GM12873 (cell line): ENCODE measurements at regions not wholly inside any gene's neighbourhood (a gene's known extent, or its start where the extent isn't known, plus 50 kb on each side); places are given as distances from the start of the nearest gene placed in this dataset.

Experiments
- TF ChIP-seq, protein P1 (sequence below): IDR thresholded peaks from 2 replicates; pipeline ENCODE4 v1.5.1; 2012; ENCODE audit warnings: low read depth, mild to moderate bottlenecking, moderate library complexity, low read length, control low read depth; ENCODE audit not compliant: insufficient read depth; ENCODE audit errors: missing control alignments

DNA sequence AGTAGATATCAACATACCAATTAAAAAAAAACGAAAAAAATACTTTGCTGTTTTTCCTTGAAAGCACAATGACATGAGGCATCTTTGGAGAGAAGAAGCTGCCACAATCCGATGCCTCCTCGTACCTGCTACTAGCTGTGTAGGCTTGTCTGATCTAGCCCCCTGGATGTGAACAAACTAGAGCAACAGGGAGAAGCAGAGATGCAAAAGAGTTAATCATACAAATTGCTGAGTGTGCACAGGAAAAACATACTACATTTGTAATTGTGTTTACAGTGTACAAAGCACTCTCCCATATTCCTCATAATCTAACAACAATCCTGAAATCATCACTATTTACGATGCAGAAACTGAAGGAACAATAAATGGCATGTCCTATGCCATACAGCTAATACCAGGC is 227.0 kb upstream of the CTNNB1 start:
- TF ChIP-seq, protein P1, sequence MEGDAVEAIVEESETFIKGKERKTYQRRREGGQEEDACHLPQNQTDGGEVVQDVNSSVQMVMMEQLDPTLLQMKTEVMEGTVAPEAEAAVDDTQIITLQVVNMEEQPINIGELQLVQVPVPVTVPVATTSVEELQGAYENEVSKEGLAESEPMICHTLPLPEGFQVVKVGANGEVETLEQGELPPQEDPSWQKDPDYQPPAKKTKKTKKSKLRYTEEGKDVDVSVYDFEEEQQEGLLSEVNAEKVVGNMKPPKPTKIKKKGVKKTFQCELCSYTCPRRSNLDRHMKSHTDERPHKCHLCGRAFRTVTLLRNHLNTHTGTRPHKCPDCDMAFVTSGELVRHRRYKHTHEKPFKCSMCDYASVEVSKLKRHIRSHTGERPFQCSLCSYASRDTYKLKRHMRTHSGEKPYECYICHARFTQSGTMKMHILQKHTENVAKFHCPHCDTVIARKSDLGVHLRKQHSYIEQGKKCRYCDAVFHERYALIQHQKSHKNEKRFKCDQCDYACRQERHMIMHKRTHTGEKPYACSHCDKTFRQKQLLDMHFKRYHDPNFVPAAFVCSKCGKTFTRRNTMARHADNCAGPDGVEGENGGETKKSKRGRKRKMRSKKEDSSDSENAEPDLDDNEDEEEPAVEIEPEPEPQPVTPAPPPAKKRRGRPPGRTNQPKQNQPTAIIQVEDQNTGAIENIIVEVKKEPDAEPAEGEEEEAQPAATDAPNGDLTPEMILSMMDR: no peak

DNA sequence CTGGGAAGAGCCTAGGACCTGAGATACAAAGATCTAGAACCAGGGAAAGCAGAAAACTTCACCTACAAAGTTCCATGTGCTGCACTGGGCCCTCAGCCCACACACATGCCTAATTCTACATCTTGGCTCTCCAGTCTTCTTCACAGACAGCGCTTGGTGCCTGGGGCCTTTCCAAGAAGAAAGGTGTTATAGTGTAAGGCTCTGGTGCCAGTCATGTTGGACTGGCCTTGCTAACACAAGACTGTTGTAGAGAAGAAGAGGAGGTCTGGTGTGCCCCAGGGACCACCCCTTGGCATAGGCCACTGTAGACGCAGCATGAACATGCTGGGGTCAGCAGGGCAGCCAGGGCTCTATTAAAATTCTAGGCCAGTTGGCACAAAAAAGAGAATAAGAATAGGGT is 226.2 kb upstream of the CTNNB1 start:
- TF ChIP-seq, protein P1: no peak

DNA sequence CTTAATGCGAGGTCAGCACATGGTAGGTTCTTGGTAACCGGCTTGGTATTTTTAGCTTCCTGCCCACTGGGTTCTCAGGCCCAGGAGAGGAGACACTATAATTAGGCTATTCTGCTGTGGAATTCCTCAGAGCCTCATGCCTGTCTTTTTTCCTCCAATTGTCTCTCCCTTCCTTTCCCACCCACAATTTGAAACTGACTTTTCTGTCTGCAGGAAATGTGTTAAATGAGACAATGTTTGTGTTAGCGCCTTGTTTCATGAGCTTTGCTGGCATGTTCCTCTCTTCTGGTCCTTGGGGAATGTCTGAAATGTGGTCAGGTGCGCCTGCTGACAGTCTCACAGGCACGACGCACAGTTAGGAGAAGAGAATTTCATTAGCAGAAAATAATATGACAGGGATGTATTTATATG is 223.6 kb upstream of the CTNNB1 start:
- TF ChIP-seq, protein P1: no peak

DNA sequence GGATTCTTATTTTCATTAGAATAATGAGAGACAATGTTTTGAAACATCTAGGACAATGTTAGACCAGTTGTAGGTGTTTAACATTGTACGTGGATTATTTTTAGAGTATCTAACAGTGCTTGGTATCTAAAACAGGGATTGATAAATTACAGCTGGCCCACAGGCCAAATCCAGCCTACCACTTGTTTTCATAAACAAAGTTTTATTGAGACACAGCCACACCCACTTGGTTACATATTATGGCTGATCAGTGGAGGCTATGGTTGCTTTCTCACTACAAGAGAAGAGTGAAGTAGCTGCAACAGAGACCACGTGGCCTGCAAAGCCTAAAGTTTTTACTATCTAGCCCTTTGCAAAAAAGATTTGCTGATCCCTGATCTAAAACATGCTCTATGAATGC is 223.1 kb upstream of the CTNNB1 start:
- TF ChIP-seq, protein P1: no peak

DNA sequence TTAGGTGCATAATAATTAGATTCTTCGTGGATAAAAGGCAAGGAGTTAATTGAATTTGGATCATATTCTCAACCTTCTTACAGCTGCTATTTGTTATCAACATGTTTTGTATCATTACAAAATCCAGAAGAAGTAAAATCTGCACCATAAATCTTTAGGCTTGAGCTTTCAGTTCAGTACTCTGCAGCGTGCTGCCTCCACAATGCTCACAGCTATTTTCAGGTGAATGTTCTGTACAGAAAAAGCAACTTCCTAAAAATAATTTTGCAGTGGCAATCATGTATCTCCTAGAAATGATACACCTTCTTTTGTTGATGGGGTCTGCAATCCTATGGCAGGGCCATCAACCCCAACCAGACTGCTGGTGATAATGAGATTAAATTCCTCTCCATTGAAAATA is 220.9 kb upstream of the CTNNB1 start:
- TF ChIP-seq, protein P1: no peak

DNA sequence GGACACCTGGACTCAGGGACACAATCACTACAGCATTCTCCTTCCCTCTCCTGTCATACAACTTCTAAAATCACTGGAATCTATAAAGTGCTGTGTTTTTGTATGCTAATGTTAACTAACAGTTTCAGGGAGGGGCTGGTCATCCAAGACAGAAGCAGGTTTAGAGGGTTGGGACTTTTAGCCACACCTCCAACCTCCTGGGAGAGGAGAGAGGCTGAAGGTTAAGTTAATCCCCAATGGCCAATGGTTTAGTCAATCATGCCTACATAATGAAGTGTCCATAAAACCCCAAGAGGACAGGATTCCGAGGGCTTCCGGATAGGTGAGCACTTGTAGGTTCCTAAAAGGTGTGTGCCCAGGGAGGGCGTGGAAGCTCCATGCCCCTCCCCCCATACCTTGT is 219.3 kb upstream of the CTNNB1 start:
- TF ChIP-seq, protein P1: no peak

DNA sequence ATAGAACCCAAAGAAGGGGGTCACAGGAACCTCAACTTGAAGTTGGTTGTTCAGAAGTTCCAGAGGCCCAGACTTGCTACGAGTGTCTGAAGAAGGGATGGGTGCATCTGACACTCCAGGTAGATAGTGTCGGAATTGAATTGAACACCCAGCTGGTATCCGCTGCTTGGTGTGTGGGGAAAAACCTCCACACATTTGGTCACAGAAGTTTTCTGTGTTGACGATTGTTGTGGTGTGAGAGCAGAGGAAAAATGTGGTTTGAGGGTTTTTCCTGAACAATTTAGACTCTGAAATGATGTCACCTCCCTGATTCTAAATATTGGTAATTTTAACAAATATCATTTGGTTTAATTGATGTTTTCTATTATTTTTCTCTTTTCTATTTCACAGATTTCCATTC is 218.8 kb upstream of the CTNNB1 start:
- TF ChIP-seq, protein P1: no peak
